AG04449 (cell line): ENCODE measurements at regions not wholly inside any gene's neighbourhood (a gene's known extent, or its start where the extent isn't known, plus 50 kb on each side); places are given as distances from the start of the nearest gene placed in this dataset.
"Not testable (repeated sequence)": the region's sequence is repeated elsewhere in the genome, so short reads cannot be mapped to it uniquely, and the experiment has no call there.

Experiments
- CTCF ChIA-PET: fragments of 350-600 bp; formaldehyde crosslinking; extraction: SDS; loops from one replicate; lab custom pipeline; 2021; ENCODE audit warnings: antibody characterized with exemption; lab: Yijun Ruan, JAX
- POLR2A ChIA-PET: fragments of 400-600, 350-600 bp; formaldehyde crosslinking; extraction: SDS; loops from one replicate; lab custom pipeline; 2020; ENCODE audit warnings: antibody characterized with exemption, inconsistent platforms; lab: Yijun Ruan, JAX
- DNase-seq: peaks from one replicate; pipeline ENCODE4 v3.0.0-alpha.2; 2010; ENCODE audit warnings: low read depth, low spot score
- H3K4me3 ChIP-seq: 2 replicates; pipeline ENCODE4 v1.5.1; 2011; ENCODE audit warnings: low read depth, mild to moderate bottlenecking, control low read depth, low read length
- CTCF ChIP-seq: IDR thresholded peaks from one replicate; pipeline ENCODE4 v1.5.1; 2011; ENCODE audit warnings: mild to moderate bottlenecking, moderate library complexity, low read length, control low read depth, inconsistent platforms; ENCODE audit not compliant: insufficient read depth; ENCODE audit errors: missing control alignments

- POLR2A ChIA-PET: interaction anchor here (1.5 kb wide), 1 partner anchor 25 kb away, joined by 3 read pairs; no protein-coding TSS in a partner anchor
- H3K4me3 ChIP-seq: no peak overlapping the region
- CTCF ChIA-PET: interaction anchor here (0.6 to 3.1 kb wide), 5 partner anchors 41 to 508 kb away, joined by 3 to 12 read pairs (median 4); no protein-coding TSS in a partner anchor
- no peak for TF ChIP-seq CTCF
- peak; percentile 57 for DNase-seq
Observed at GRCh38 chr10:63675171-63675570, 154.0 kb downstream of the REEP3 start.

- no peak overlapping the region for H3K4me3 ChIP-seq
- CTCF ChIA-PET: interaction anchor here (3.1 kb wide), 1 partner anchor 43 kb away, joined by 12 read pairs; no protein-coding TSS in a partner anchor
- no peak for TF ChIP-seq CTCF
- DNase-seq: no peak
- POLR2A ChIA-PET: no interaction called here
Observed at GRCh38 chr10:63677001-63677400, 155.8 kb downstream of the REEP3 start.

GRCh38 chr10:63680545-63680944 is 159.3 kb downstream of the REEP3 start:
- DNase-seq, POLR2A ChIA-PET, H3K4me3 ChIP-seq: not testable (repeated sequence)
- CTCF ChIA-PET: interaction anchor here (0.7 to 1.0 kb wide), 2 partner anchors 9 to 89 kb away, joined by 3 to 4 read pairs; no protein-coding TSS in a partner anchor

GRCh38 chr10:63681993-63682697 is 160.9 kb downstream of the REEP3 start:
- peak; percentile 97 for DNase-seq
- ChIA-PET CTCF (interaction anchor here (1.2 kb wide), 1 partner anchor 38 kb away, joined by 4 read pairs; no protein-coding TSS in a partner anchor), POLR2A (interaction anchor here (1.0 to 1.5 kb wide), 2 partner anchors 18 to 30 kb away, joined by 3 read pairs; no protein-coding TSS in a partner anchor)
- TF ChIP-seq CTCF: no peak
- H3K4me3 ChIP-seq: no peak overlapping the region

- H3K4me3 ChIP-seq, DNase-seq: not testable (repeated sequence)
- ChIA-PET CTCF (interaction anchor here (1.2 kb wide), 1 partner anchor 37 kb away, joined by 4 read pairs; no protein-coding TSS in a partner anchor), POLR2A (interaction anchor here (1.0 to 1.5 kb wide), 2 partner anchors 18 to 30 kb away, joined by 3 read pairs; no protein-coding TSS in a partner anchor)
Observed at GRCh38 chr10:63682698-63683052, 161.5 kb downstream of the REEP3 start.

GRCh38 chr10:63683223-63683622 is 162.0 kb downstream of the REEP3 start:
- CTCF ChIA-PET: no interaction called here
- POLR2A ChIA-PET: interaction anchor here (1.5 kb wide), 1 partner anchor 29 kb away, joined by 3 read pairs; no protein-coding TSS in a partner anchor
- H3K4me3 ChIP-seq: no peak overlapping the region
- no peak for DNase-seq
- no peak for TF ChIP-seq CTCF

GRCh38 chr10:63683686-63684085 is 162.5 kb downstream of the REEP3 start:
- no peak overlapping the region for H3K4me3 ChIP-seq
- TF ChIP-seq CTCF: no peak
- ChIA-PET CTCF (no interaction called here), POLR2A (interaction anchor here (1.5 kb wide), 1 partner anchor 29 kb away, joined by 3 read pairs; no protein-coding TSS in a partner anchor)
- DNase-seq: no peak
